ENCODE measurements at regions not wholly inside any gene's neighbourhood (a gene's known extent, or its start where the extent isn't known, plus 50 kb on each side); places are given as distances from the start of the nearest gene placed in this dataset.

- peak; percentile 66 for TF ChIP-seq CTCF (IDR thresholded peaks at IDR 0.05; ENCODE audit: low read length)
- no peak for TF ChIP-seq EZH2phosphoT487 (IDR thresholded peaks at IDR 0.05; ENCODE audit: low read length)
- no peak for TF ChIP-seq EZH2 (optimal IDR thresholded peaks at IDR 0.05; ENCODE audit: low read depth, low read length)
Measured at GRCh38 chr5:26700759-26701384, 337.5 kb downstream of the CDH9 start.

Data from MM.1S (cell line).